HEK293 (cell line): ENCODE measurements at regions not wholly inside any gene's neighbourhood (a gene's known extent, or its start where the extent isn't known, plus 50 kb on each side); places are given as distances from the start of the nearest gene placed in this dataset.

ENCODE experiments used
- CTCF ChIA-PET: fragments of 350-600 bp; formaldehyde crosslinking; extraction: SDS; loops from one replicate; lab custom pipeline; 2021; ENCODE audit warnings: antibody characterized with exemption; lab: Yijun Ruan, JAX
- POLR2A ChIA-PET: fragments of 300-600 bp; formaldehyde crosslinking; extraction: SDS; loops from one replicate; lab custom pipeline; 2020; ENCODE audit warnings: antibody characterized with exemption, inconsistent platforms; lab: Yijun Ruan, JAX
- H3K27ac ChIP-seq: fragments of 200-500 bp; sonication (Bioruptor generic); 2 replicates; pipeline ENCODE4 v1.5.1; 2014; ENCODE audit warnings: low read depth, low read length, control low read depth, inconsistent platforms; ENCODE audit errors: extremely low read depth
- H3K36me3 ChIP-seq, 2 experiments: fragments of 200-500 bp in 1 of 2; sonication (Bioruptor generic) in 1 of 2; 1 replicate in 1 of 2; 2 replicates in 1 of 2; pipeline ENCODE4 v1.5.1; 2014 to 2017; ENCODE audit warnings: inconsistent platforms in 2 of 2, low read length in 2 of 2; ENCODE audit not compliant: control insufficient read depth in 2 of 2, insufficient read depth in 1 of 2
- H3K4me1 ChIP-seq: fragments of 200-500 bp; sonication (Bioruptor generic); 2 replicates; pipeline ENCODE4 v1.5.1; 2014; ENCODE audit warnings: mild to moderate bottlenecking, low read length, inconsistent platforms; ENCODE audit not compliant: control insufficient read depth, insufficient read depth
- H3K4me3 ChIP-seq: 2 replicates; pipeline ENCODE4 v1.5.1; 2011; ENCODE audit warnings: low read depth, mild to moderate bottlenecking, control low read depth, low read length, moderate library complexity
- H3K9me3 ChIP-seq: fragments of 200-500 bp; sonication (Bioruptor generic); 2 replicates; pipeline ENCODE4 v1.5.1; 2014; ENCODE audit warnings: low read depth, low read length, inconsistent platforms; ENCODE audit not compliant: control insufficient read depth, insufficient read depth
- BCL6B ChIP-seq: fragments of 450-650 bp; formaldehyde crosslinking; IDR thresholded peaks from 2 replicates; pipeline ENCODE4 v1.5.1; 2017; ENCODE audit warnings: missing biosample characterization, missing genetic modification characterization
- CTCF ChIP-seq: fragments of 450-650 bp; formaldehyde crosslinking; IDR thresholded peaks from 2 replicates; pipeline ENCODE4 v1.5.1; 2016; ENCODE audit warnings: missing biosample characterization, missing genetic modification characterization
- HOXA7 ChIP-seq: sonication (generic); formaldehyde crosslinking; IDR thresholded peaks from 2 replicates; pipeline ENCODE4 v1.8.1; 2022; ENCODE audit warnings: missing genetic modification reagents, borderline replicate concordance
- KLF10 ChIP-seq: fragments of 450-650 bp; IDR thresholded peaks from 2 replicates; pipeline ENCODE4 v1.5.1; 2018; ENCODE audit warnings: missing biosample characterization, mild to moderate bottlenecking, missing genetic modification characterization
- KLF8 ChIP-seq: fragments of 450-650 bp; formaldehyde crosslinking; IDR thresholded peaks from 2 replicates; pipeline ENCODE4 v1.5.1; 2016; ENCODE audit warnings: missing biosample characterization, missing genetic modification characterization
- OSR2 ChIP-seq: fragments of 450-650 bp; formaldehyde crosslinking; IDR thresholded peaks from 2 replicates; pipeline ENCODE4 v1.5.1; 2016; ENCODE audit warnings: missing biosample characterization, missing genetic modification characterization
- WT1 ChIP-seq: fragments of 450-650 bp; formaldehyde crosslinking; IDR thresholded peaks from 2 replicates; pipeline ENCODE4 v1.5.1; 2016; ENCODE audit warnings: missing biosample characterization, missing genetic modification characterization
- YY1 ChIP-seq: fragments of 450-650 bp; formaldehyde crosslinking; IDR thresholded peaks from 2 replicates; pipeline ENCODE4 v1.5.1; 2018; ENCODE audit warnings: missing biosample characterization, missing genetic modification characterization
- YY2 ChIP-seq: fragments of 450-650 bp; formaldehyde crosslinking; IDR thresholded peaks from 2 replicates; pipeline ENCODE4 v1.5.1; 2016; ENCODE audit warnings: missing biosample characterization, missing genetic modification characterization
- ZBTB20 ChIP-seq: fragments of 450-650 bp; formaldehyde crosslinking; IDR thresholded peaks from 2 replicates; pipeline ENCODE4 v1.5.1; 2016; ENCODE audit warnings: missing biosample characterization, missing genetic modification characterization
- ZBTB21 ChIP-seq: fragments of 450-650 bp; formaldehyde crosslinking; IDR thresholded peaks from 2 replicates; pipeline ENCODE4 v1.5.1; 2017; ENCODE audit warnings: missing biosample characterization, missing genetic modification characterization
- ZBTB8A ChIP-seq: fragments of 450-650 bp; formaldehyde crosslinking; IDR thresholded peaks from 2 replicates; pipeline ENCODE4 v1.5.1; 2016; ENCODE audit warnings: missing biosample characterization, missing genetic modification characterization
- ZFP41 ChIP-seq: fragments of 450-650 bp; formaldehyde crosslinking; IDR thresholded peaks from 2 replicates; pipeline ENCODE4 v1.5.1; 2016; ENCODE audit warnings: missing biosample characterization, missing genetic modification characterization, borderline replicate concordance
- ZNF26 ChIP-seq: fragments of 450-650 bp; formaldehyde crosslinking; IDR thresholded peaks from 2 replicates; pipeline ENCODE4 v1.5.1; 2016; ENCODE audit warnings: missing biosample characterization, missing genetic modification characterization
- ZNF501 ChIP-seq: fragments of 450-650 bp; formaldehyde crosslinking; IDR thresholded peaks from 2 replicates; pipeline ENCODE4 v1.5.1; 2016; ENCODE audit warnings: missing biosample characterization, missing genetic modification characterization
- ZNF548 ChIP-seq: fragments of 450-650 bp; formaldehyde crosslinking; IDR thresholded peaks from 2 replicates; pipeline ENCODE4 v1.5.1; 2016; ENCODE audit warnings: missing biosample characterization, missing genetic modification characterization
- ZNF645 ChIP-seq: fragments of 450-650 bp; formaldehyde crosslinking; IDR thresholded peaks from 2 replicates; pipeline ENCODE4; 2016; ENCODE audit warnings: missing biosample characterization, missing genetic modification characterization
- ZNF777 ChIP-seq: fragments of 450-650 bp; formaldehyde crosslinking; IDR thresholded peaks from 2 replicates; pipeline ENCODE4 v1.5.1; 2017; ENCODE audit warnings: missing biosample characterization, missing genetic modification characterization, borderline replicate concordance
- ZNF785 ChIP-seq: fragments of 450-650 bp; formaldehyde crosslinking; IDR thresholded peaks from 2 replicates; pipeline ENCODE4 v1.5.1; 2016; ENCODE audit warnings: missing biosample characterization, missing genetic modification characterization
- ZNF843 ChIP-seq: fragments of 450-650 bp; formaldehyde crosslinking; IDR thresholded peaks from 2 replicates; pipeline ENCODE4 v1.5.1; 2016; ENCODE audit warnings: missing biosample characterization, missing genetic modification characterization

- Histone ChIP-seq H3K4me1 (no peaks in the 10 kb centered on the region), H3K27ac (no peak overlapping the region), H3K4me3 (no peak overlapping the region), H3K36me3 (no peaks in the 10 kb centered on the region), H3K9me3 (no peaks in the 10 kb centered on the region)
- TF ChIP-seq ZNF785 (tag by site-specific recombination) (no peak), BCL6B (tag by site-specific recombination) (no peak), WT1 (tag by site-specific recombination) (no peak), ZNF26 (tag by site-specific recombination) (no peak), ZNF548 (tag by site-specific recombination) (no peak), YY1 (tag by site-specific recombination) (no peak), ZNF777 (tag by site-specific recombination) (no peak), YY2 (tag by site-specific recombination) (no peak), HOXA7 (CRISPR knock-in tag) (no peak), CTCF (tag by site-specific recombination) (no peak), ZNF501 (tag by site-specific recombination) (no peak), ZNF645 (tag by site-specific recombination) (no peak), ZBTB8A (no peak), ZNF843 (no peak), KLF10 (no peak)
- POLR2A ChIA-PET, result no interaction called here
- CTCF ChIA-PET, result no interaction called here
These were observed 2127.8 kb upstream of the CELF4 start for GRCh38 chr18:39693359-39693758.

- ChIA-PET CTCF (no interaction called here), POLR2A (no interaction called here)
- H3K4me1 ChIP-seq, result no peaks in the 10 kb centered on the region
- no peaks in the 10 kb centered on the region for H3K36me3 ChIP-seq
- no peaks in the 10 kb centered on the region for H3K9me3 ChIP-seq
- TF ChIP-seq KLF8 (tag by site-specific recombination), result no peak
- no peak for TF ChIP-seq ZBTB20 (tag by site-specific recombination)
- TF ChIP-seq ZBTB21, result no peak
- TF ChIP-seq ZFP41 (tag by site-specific recombination), result no peak
- no peak for TF ChIP-seq CTCF (tag by site-specific recombination)
- TF ChIP-seq OSR2, result no peak
- no peak overlapping the region for H3K4me3 ChIP-seq
- no peak overlapping the region for H3K27ac ChIP-seq
These were observed 2126.9 kb upstream of the CELF4 start for GRCh38 chr18:39692367-39693015.
